Vagina (tissue), 2 donors: ENCODE measurements at regions not wholly inside any gene's neighbourhood (a gene's known extent, or its start where the extent isn't known, plus 50 kb on each side); places are given as distances from the start of the nearest gene placed in this dataset.

Experiments
- DNase-seq, 2 donors: peaks; one replicate each; pipeline ENCODE4 v3.0.0-alpha.2; 2017; ENCODE audit errors: extremely low spot score in 2 of 2
- H3K27ac ChIP-seq: fragments of 200-600 bp; sonication (generic); one replicate; pipeline ENCODE4 v1.5.1; 2019
- H3K27me3 ChIP-seq: fragments of 200-600 bp; sonication (generic); one replicate; pipeline ENCODE4 v1.5.1; 2019
- H3K36me3 ChIP-seq, 2 donors: fragments of 200-600 bp; sonication (generic); one replicate each; pipeline ENCODE4 v1.5.1; 2017 to 2019
- H3K4me1 ChIP-seq: fragments of 200-600 bp; sonication (generic); one replicate; pipeline ENCODE4 v1.5.1; 2019
- H3K4me3 ChIP-seq, 2 donors: fragments of 200-600 bp; sonication (generic); 1 replicate in 1 of 2; 2 replicates in 1 of 2; pipeline ENCODE4 v1.5.1; 2016 to 2019
- H3K9me3 ChIP-seq: fragments of 200-600 bp; sonication (generic); one replicate; pipeline ENCODE4 v1.5.1; 2019
- POLR2A ChIP-seq, 2 donors: fragments of 450-650 bp; IDR thresholded peaks; one replicate each; pipeline ENCODE4 v1.6.1; 2017; ENCODE audit warnings: antibody characterized with exemption in 2 of 2, mild to moderate bottlenecking in 2 of 2, moderate library complexity in 2 of 2
- POLR2AphosphoS5 ChIP-seq, 2 donors: sonication (generic); formaldehyde crosslinking; IDR thresholded peaks; one replicate each; pipeline ENCODE4 v1.9.0; 2017; ENCODE audit warnings: antibody characterized with exemption in 2 of 2, mild to moderate bottlenecking in 2 of 2, low read depth in 1 of 2; ENCODE audit not compliant: insufficient read depth in 1 of 2
- intact Hi-C: fragments of 100-400 bp; cut with DNase I; formaldehyde crosslinking; loops from one replicate; pipeline ENCODE4 v1.15.1; 2023
- TF ChIP-seq, protein P1 (sequence below), 3 experiments: fragments of 450-650 bp in 2 of 3; fragments of 200-600 bp in 1 of 3; sonication (generic) in 1 of 3; IDR thresholded peaks; one replicate each; pipeline ENCODE4 v1.5.1; 2017 to 2019; ENCODE audit warnings: antibody characterized with exemption in 3 of 3, mild to moderate bottlenecking in 2 of 3, moderate library complexity in 2 of 3

DNA sequence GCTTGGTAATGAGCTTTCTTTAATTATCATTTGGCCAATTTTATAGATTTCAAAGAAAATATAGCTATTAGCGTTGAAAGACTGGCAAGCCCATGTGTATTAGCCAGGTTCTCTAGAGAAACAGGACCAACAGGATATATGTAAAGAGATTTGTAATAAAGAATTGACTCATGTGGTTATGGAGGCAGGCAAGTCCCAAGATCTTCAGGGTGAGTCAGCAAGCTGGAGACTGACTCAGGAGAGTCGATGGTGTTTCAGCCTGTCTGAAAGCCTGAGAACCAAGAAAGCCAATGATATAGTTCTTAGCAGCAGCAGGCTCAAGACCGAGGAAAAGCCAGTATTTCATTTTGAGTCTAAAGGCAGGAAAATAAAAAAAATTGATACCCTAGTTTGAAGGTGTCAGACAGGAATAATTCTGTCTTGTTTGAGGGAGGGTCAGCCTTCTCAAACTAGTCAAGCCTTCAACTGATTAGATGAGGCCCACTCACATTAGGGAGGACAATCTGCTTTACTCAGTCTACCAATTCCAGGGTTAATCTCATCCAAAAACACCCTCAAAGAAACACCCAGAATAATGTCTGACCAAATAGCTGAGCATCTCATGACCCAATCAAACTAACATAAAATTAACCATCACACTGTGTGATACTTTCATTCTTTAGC lies 78.3 kb upstream of the CRIM1 start:
- no peaks in the 10 kb centered on the region for H3K27me3 ChIP-seq
- TF ChIP-seq POLR2A (IDR thresholded peaks at IDR 0.05) (no peak), POLR2AphosphoS5 (IDR thresholded peaks at IDR 0.05; ENCODE audit: insufficient read depth in 1 of 2, low read depth in 1 of 2) (peak in 1 of 2 donors; percentile 68)
- intact Hi-C loops, result no loop called here
- H3K9me3 ChIP-seq, result no peaks in the 10 kb centered on the region
- H3K27ac ChIP-seq, result no peak overlapping the region
- H3K4me1 ChIP-seq, result no peaks in the 10 kb centered on the region
- DNase-seq, result no peak
- no peak overlapping the region for H3K4me3 ChIP-seq
- no peaks in the 10 kb centered on the region for H3K36me3 ChIP-seq

DNA sequence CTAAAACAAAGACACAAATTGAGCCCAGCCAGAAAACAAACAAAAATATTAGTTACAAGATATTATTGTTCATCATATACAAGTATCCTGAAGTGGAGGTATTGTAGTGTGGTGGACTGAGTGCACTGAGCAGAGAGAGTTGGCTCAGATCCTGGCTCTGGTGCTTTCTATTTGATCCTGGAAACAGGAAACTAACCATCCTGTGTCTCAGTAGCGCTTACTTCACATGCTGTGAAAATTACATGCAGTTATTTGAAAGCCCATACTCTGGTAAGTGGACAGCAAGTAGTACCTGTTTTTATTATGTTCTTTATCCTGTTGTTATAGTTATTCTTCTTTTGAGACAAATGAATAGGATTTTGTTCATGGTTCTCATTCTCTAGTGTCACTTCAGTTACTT lies 84.3 kb upstream of the CRIM1 start:
- Histone ChIP-seq H3K4me3 (no peak overlapping the region), H3K9me3 (no peaks in the 10 kb centered on the region), H3K27me3 (no peaks in the 10 kb centered on the region), H3K36me3 (no peaks in the 10 kb centered on the region), H3K4me1 (no peaks in the 10 kb centered on the region), H3K27ac (no peak overlapping the region)
- TF ChIP-seq POLR2A (IDR thresholded peaks at IDR 0.05), result no peak
- TF ChIP-seq, protein P1, sequence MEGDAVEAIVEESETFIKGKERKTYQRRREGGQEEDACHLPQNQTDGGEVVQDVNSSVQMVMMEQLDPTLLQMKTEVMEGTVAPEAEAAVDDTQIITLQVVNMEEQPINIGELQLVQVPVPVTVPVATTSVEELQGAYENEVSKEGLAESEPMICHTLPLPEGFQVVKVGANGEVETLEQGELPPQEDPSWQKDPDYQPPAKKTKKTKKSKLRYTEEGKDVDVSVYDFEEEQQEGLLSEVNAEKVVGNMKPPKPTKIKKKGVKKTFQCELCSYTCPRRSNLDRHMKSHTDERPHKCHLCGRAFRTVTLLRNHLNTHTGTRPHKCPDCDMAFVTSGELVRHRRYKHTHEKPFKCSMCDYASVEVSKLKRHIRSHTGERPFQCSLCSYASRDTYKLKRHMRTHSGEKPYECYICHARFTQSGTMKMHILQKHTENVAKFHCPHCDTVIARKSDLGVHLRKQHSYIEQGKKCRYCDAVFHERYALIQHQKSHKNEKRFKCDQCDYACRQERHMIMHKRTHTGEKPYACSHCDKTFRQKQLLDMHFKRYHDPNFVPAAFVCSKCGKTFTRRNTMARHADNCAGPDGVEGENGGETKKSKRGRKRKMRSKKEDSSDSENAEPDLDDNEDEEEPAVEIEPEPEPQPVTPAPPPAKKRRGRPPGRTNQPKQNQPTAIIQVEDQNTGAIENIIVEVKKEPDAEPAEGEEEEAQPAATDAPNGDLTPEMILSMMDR (IDR thresholded peaks at IDR 0.05), result no peak
- no peak for TF ChIP-seq POLR2AphosphoS5 (IDR thresholded peaks at IDR 0.05; ENCODE audit: insufficient read depth in 1 of 2, low read depth in 1 of 2)
- intact Hi-C loops, result no loop called here
- DNase-seq, result no peak

DNA sequence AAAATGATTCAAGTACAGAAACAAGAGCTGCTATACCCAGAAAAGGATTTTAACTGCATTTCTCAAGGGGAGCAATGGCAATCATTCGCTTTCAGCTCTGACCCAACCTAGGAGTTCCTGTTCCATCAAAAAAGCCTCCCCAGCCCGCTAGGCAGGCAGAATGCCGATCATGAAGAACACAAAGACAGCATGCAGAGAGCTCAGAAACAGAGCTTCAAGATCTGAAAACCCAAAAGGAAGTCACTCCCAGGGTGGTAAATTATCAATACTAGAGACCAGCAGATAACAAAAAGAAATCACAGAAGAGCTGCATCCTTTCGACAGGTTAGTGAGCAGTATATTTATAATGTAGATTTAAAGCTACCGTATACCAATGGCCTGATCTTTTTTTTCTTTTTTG lies 84.8 kb upstream of the CRIM1 start:
- no peak for DNase-seq
- no peak for TF ChIP-seq POLR2AphosphoS5 (IDR thresholded peaks at IDR 0.05; ENCODE audit: insufficient read depth in 1 of 2, low read depth in 1 of 2)
- TF ChIP-seq, protein P1 (IDR thresholded peaks at IDR 0.05), result no peak
- TF ChIP-seq POLR2A (IDR thresholded peaks at IDR 0.05), result no peak
- Histone ChIP-seq H3K27me3 (no peaks in the 10 kb centered on the region), H3K27ac (no peak overlapping the region), H3K9me3 (no peaks in the 10 kb centered on the region), H3K4me1 (no peaks in the 10 kb centered on the region), H3K4me3 (no peak overlapping the region), H3K36me3 (no peaks in the 10 kb centered on the region)
- intact Hi-C loops, result no loop called here

DNA sequence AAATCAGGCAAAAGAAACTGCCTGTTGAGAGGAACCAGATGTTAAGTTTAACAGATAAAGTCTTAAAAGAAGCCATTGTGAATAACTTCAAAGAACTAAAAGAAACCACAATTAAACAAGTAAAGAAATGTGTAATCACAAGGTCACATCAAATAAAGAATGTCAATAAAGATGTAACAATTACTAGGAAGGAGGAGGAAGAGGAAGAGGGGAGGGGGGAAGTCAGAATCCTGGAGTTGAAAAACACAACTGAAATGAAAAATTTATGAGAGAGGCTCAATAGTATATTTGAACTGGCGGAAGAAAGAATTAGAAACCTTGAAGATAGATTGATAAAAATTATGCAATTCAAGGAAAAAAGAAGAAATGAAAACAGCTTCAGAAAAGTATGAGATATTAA lies 88.4 kb upstream of the CRIM1 start:
- Histone ChIP-seq H3K36me3 (no peaks in the 10 kb centered on the region), H3K4me3 (no peak overlapping the region), H3K9me3 (no peaks in the 10 kb centered on the region), H3K27me3 (no peaks in the 10 kb centered on the region), H3K27ac (no peak overlapping the region), H3K4me1 (no peaks in the 10 kb centered on the region)
- no peak for TF ChIP-seq POLR2A (IDR thresholded peaks at IDR 0.05)
- TF ChIP-seq, protein P1 (IDR thresholded peaks at IDR 0.05), result no peak
- TF ChIP-seq POLR2AphosphoS5 (IDR thresholded peaks at IDR 0.05; ENCODE audit: insufficient read depth in 1 of 2, low read depth in 1 of 2), result no peak
- DNase-seq, result no peak
- intact Hi-C loops, result no loop called here

DNA sequence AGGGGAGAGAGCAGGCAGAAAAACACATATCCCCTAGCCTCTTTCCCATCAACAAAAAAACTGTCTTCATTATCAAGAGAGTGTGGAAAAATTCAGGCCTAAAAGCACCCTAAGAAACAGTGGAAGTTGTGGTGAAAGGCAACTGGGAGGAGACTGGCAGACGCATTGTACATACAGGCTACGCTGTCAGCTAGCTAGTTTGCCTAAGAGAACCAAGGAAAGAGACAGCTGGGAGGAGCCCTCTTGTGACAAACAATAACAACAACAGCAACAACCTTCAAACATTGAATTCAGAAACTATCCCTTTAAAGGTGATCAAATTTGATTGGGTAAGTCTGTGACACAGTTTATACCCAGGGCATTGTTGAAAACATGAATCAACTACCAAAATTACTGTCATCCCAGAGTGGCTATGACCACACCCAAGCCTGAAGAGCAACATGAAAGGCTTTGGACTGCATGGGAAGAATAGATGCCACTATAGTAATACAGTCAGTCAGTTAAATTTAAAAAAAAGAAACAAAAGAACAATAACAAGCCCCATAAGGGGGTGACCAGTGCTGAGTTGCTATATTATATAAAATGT lies 88.9 kb upstream of the CRIM1 start:
- intact Hi-C loops, result no loop called here
- no peak for DNase-seq
- H3K4me3 ChIP-seq, result no peak overlapping the region

More for the DNA sequence above, 88.9 kb upstream of the CRIM1 start:
- Histone ChIP-seq H3K27ac (no peak overlapping the region), H3K9me3 (no peaks in the 10 kb centered on the region), H3K4me1 (no peaks in the 10 kb centered on the region), H3K27me3 (no peaks in the 10 kb centered on the region), H3K36me3 (no peaks in the 10 kb centered on the region)
- TF ChIP-seq, protein P1 (IDR thresholded peaks at IDR 0.05), result no peak
- TF ChIP-seq POLR2AphosphoS5 (IDR thresholded peaks at IDR 0.05; ENCODE audit: insufficient read depth in 1 of 2, low read depth in 1 of 2) (no peak), POLR2A (IDR thresholded peaks at IDR 0.05) (no peak)
